HG02885 (cell line): ENCODE measurements at regions not wholly inside any gene's neighbourhood (a gene's known extent, or its start where the extent isn't known, plus 50 kb on each side); places are given as distances from the start of the nearest gene placed in this dataset.

ENCODE experiments used
- ATAC-seq: cut with Tn5 transposase; IDR thresholded peaks from one replicate; pipeline ENCODE4 v1.9.1; 2021; ENCODE audit warnings: mild to moderate bottlenecking; ENCODE audit not compliant: unreplicated experiment, poor library complexity

DNA sequence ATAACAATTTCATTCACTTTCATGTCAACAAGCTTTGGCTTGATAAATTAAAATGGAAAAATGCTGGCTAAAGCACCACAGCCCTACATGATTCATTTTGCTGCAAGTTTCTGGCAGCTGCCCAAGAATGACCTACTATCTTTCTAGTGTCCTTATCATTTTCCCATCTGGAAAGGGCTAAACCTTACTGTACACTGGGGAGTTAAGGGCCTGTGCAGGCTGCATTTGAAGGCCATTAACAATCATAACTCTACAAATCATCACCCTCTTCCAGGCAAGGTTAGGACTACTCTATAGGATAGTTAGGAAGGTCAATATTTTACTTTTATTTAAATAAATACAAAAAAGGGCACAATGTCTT lies 579.7 kb upstream of the ZNF608 start:
- ATAC-seq: no peak

DNA sequence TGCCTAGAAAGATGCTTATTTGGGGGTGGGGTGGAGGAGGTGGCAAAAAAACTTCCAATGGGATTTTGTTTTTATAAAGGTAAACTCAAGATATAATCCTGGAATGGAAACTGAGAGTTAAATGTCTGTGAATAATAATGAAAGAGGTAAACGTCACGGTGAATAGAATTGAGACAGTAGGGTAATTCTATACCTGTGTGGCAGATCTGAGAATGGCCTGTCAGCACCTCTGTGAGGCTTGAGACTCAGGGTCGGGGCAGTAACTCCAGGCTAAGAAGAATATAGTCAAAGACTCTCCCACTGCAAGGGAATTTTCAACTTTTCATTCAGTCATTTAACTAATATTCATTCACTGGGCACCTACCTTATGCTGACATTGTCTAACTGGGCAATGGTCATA lies 581.2 kb upstream of the ZNF608 start:
- peak; percentile 48 for ATAC-seq

- ATAC-seq: no peak
These were observed 585.7 kb upstream of the ZNF608 start for GRCh38 chr5:125331987-125332598.

DNA sequence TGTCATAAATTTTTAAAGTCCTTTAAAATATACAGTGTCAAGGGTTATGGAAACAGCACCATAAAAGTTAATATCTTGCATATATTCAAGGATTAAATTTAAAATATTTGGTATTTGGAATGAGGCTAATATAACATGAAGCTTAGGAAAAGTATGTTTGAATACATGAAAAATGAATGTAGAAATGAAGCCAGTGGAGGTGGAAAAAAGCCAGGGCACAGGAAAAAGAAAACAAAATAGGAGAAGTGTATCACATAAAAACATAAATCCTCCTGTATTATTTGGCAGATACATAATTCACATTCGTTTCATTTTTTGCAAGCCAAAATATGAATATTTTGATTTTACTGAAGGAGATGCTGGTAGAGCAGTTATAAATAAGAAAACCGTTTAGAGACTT lies 587.0 kb upstream of the ZNF608 start:
- no peak for ATAC-seq

DNA sequence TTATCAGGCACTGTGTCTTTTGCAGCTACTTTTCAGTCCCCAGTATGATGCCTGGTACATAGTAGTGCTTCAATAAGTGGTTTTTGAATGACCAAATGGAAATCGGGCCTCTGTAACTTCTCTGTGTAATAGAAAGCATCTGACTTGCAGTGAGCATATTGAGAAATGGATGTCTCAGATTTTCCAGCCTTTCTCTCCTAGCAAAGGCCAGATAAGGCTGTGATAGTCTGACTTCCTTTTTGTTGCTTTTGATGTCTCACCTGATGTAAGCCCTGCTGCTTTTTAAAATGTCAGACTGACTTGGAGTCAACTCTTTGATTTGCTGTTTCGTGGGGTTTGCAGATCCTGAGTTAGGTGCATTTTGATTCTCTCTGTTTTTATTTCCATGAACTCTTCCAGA lies 590.0 kb upstream of the ZNF608 start:
- no peak for ATAC-seq

- no peak for ATAC-seq
These were observed 590.9 kb upstream of the ZNF608 start for GRCh38 chr5:125337294-125337693.

- ATAC-seq: no peak
These were observed 592.2 kb upstream of the ZNF608 start for GRCh38 chr5:125338440-125339174.

GRCh38 chr5:125341436-125341835 lies 595.0 kb upstream of the ZNF608 start:
- ATAC-seq: no peak

- ATAC-seq: no peak
These were observed 596.6 kb upstream of the ZNF608 start for GRCh38 chr5:125343015-125343414.

- no peak for ATAC-seq
These were observed 599.9 kb upstream of the ZNF608 start for GRCh38 chr5:125346316-125346715.

DNA sequence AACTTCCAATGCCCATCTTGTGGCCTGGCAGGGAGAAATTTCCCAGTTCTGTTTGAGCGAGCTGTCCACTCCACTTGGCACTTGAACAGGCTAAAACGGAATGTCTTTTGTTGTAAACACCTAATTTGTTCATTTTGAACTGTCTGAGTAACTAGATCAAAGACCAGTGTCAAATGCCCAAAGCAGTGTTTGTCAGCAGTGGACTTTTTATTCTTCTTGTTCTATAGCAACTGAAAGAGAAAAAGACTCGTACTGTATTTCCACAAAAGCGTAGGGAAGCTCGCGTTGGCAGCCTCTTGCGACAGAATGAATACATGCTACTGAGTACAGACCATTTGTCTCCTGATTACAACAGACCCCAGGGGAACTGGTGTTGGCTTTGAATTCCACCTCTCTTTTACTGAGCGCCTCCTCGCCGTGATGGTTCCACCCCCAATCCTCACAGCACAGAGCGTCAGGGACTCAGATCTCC lies 601.8 kb upstream of the ZNF608 start:
- ATAC-seq: no peak

DNA sequence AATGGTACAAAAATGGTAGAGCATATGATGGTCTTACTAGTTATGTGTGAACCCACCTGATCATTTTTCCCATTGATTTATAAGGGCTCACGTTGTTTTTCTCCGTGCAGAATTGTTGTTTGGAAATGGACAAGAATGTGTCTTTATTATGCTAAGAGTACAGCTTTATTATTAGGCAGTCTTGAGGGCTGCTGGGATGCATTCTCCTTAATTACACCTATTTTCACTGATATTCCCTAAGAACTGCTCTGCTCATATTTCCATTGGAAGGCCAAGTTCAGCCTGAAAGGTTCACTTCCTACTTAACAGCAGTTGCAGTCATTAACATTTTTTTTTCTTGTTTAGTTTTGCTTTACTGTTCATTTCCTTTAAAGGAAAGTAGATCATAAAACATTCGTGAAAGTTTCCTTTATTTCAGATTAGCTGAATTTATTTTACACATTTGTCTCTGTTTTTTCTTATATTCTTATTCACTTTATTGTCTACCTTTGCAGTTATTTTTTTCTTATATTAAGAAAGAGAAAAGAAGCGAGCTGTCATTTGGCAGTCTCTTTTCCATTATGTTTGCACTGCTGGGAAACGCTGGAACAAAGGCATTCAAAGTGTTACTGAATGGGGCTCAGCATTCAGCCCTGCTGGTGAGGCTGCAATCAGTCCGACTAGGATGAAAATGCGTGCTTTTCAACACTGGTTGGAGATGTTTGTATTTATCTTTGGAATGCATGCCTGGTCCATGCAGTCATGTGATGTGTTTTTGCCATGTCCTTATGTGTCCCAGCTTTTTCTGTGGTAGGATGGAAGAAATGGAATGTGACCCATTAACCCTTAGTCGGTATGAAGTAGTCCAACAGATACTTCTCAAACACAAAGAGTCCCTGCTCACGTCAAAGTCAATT lies 602.7 kb upstream of the ZNF608 start:
- ATAC-seq: no peak

DNA sequence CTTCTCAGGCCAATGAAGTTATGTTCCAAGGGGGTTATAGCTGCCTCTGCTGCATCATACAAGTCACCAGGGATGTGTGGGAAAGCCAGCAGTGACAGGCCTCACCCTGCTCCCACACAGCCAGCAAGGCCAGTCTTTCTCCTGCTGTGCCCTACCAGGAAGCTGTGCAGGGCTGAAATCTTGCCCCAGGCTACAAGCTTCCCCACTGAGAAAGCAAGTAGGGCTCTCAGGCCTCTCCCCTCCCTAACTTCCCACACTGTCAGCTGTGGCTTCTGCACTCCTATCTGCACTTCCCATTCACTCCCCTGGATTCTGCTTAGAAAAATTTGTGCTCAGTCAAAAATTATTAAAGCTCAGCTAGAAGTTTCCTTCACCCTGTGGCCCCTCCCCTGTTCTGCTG lies 611.2 kb upstream of the ZNF608 start:
- ATAC-seq: no peak

DNA sequence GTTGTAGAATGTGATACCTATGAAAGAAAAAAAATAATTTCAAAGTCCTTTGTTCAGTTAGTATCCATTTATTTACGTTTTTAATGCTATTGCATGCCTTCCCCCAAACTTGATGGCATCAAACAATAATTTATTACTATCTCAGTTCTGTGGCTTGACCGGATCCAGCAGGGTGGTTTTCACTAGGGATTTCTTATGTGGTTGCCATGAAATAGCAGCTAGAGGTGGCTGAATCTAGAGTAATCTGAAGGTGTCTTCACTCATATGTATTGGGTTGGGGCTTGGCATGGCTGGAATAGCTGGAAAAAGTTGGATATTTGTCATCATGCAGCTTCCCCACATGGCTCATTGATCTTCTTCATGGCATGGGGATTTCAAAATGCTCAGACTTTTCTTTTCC lies 619.3 kb upstream of the ZNF608 start:
- ATAC-seq: no peak

GRCh38 chr5:125367702-125368101 lies 621.3 kb upstream of the ZNF608 start:
- ATAC-seq: no peak

GRCh38 chr5:125370461-125371205 lies 624.2 kb upstream of the ZNF608 start:
- ATAC-seq: no peak

DNA sequence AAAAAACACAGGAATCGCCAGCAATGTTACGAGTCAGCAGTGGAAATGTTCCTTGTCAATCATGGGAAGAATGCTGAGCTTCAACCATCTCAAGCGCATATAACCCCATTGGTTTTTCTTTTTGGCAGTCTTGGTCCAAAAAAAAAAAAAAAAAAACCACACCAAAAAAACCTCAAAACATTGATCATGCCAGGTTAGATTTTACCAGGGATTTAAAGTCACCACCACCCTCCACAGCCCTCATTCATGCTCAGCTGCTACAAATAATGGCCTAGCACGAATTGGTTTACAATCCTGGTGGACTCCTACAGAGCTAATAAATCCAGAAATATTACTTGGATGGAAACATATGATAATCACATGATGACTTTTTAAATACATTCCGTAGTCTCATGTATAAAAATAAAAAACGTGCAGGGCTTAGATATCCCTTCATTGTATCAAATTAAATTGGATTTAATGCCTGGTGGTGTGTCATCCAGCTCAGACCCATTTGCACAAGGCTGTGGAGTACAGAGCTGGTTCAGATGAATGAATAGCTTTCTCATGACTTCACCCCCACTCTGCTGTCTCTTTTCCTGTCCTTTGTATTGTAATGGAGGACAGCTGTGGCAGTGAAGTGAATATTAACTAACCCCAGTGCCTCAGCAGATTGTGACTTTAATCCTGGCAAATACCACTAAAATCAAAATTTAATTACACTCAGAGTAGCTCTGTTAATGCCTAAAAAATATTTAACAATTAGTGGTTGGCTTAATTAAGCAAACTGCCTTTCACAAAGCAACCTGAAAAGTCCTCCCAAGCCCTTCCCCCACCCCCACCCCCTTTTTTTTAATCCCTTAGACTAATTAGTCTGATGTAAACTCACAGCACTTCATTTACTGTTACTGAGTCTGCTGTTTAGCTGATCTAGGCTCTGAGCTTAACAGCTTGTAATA lies 626.5 kb upstream of the ZNF608 start:
- ATAC-seq: no peak

DNA sequence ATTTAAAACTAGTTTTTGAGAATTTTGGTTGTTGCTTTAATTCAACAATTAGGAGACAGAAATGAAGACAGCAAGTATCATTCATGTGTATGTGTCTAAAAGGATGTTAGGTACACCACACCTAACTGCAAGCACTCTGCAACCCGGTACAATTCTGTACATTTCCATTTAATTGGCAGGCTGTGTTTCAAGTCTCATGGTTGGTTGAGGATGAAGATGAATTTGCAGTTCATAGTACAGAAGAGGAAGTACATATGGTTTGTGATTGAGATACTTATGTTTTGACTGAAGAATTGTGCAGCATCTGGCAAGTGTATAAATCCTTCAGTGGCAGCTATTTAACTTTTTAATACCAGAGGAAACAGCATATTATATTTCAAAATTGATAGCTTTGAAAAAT lies 628.7 kb upstream of the ZNF608 start:
- ATAC-seq: no peak

- no peak for ATAC-seq
These were observed 629.7 kb upstream of the ZNF608 start for GRCh38 chr5:125376059-125376641.
